IPS-NIHi11 (cell line): ENCODE measurements at regions not wholly inside any gene's neighbourhood (a gene's known extent, or its start where the extent isn't known, plus 50 kb on each side); places are given as distances from the start of the nearest gene placed in this dataset.
A peak's percentile ranks its signal among the peaks of the same experiment; 100 is the strongest.

Experiments
- DNase-seq: peaks from one replicate; pipeline ENCODE4 v3.0.0; 2012; ENCODE audit warnings: mixed read lengths, low spot score

- no peak for DNase-seq
Observed at GRCh38 chr18:78071166-78071710, 821.6 kb downstream of the GALR1 start.

DNA sequence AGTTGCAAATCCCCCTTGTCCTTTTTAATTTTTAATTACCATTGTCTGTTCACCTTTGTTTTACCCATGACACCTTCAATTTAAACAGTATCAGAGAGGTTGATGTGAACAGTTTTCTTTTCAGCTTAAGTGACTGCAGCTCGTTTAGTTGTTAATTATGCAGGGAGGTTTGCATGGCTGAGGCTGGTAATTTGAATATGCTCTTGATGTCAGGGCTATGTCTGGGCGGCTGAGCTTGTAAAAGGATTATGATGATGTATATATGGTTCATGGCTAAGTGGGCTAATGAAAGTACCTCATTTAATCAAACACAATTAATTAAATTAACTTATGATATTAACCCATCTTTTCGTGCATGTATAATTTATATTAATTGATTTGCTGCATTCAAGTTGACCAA, 822.1 kb downstream of the GALR1 start:
- no peak for DNase-seq

GRCh38 chr18:78072375-78072774, 822.7 kb downstream of the GALR1 start:
- no peak for DNase-seq

DNA sequence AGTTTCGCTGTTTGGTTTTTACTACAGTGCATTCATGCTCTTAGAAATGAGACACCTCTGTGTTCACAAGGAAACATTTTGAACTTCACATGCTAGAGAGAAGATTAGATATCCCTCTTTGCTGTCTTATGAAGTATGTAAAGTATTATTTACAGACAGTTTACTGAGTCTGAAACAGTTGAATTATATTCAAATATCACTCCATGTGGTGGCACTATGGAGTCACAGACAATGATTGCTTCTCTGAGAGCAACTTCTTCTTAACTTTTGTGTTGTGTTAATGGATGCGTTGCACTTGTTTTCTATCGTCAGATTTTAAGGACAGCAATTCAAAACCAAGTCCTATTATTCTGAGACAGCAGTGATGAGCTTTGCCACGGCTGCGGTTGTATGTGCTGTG, 823.6 kb downstream of the GALR1 start:
- DNase-seq: no peak

DNA sequence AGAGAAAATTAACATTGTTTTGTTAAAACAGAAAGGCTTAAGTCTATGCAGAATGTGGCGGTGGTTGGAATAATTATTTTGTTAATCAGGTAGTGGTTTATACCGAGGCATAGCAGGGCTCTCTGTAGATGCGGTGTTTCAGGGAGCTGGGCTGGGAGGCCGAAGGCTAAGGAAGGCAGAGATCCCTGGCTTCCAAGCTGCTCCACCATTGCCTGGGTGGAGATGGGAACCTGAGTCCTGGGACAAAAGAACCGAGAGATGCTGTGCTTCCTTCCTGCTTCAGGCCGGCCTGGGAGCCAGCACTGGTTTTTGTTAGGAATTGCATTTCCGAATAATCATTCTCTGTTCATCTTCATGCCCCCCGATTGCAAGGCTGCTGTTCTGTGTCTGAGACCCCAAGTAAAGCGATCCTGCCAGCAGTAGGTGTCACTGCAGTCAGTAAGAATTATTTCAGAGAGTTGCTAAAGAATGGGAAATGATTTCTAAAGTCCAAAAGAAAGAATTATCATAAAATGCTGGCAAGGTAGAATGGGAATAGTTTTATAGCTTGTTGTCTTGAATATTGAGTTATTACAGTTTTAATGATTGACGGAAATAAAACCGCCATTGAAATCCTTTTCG, 824.9 kb downstream of the GALR1 start:
- DNase-seq: no peak

DNA sequence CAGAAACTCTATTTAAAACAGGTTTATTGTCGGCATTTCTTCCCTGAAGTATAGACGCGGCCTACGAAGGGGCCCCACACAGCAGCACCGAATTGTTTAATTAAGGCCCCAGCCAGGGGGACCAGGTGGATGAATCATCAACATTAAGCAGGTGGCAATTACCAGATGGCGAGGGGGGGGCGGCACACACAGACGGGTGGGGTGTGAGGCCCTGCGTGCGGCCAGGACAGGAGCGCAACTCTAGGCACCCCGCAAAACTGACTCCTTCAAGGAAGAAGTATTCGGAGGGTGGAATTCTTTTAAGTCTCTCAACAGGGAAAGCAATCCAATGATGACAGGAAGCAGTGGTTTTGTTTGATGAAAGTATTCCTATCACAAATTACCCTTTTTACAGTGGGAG, 830.4 kb downstream of the GALR1 start:
- DNase-seq: no peak

DNA sequence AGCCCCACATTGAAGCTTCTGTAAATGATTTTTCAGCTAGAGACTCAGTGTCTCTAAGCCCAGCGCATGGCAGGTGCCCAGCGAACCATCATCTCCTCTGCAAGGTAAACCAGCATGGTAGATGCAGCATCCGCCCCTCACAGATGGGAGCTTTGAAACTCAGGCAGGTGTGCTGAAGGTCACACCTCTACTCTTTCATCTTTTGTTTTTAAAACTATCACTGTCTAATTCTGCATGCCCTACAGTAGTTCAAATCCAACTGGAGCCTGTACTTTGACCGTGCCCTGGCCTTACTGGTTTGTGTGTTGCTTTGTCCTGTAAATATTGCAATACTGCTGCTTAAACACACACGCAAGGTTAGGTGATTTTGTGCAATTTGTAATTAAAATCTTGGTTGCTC, 831.1 kb downstream of the GALR1 start:
- DNase-seq: no peak

- peak; percentile 31 for DNase-seq
Observed at GRCh38 chr18:78082816-78083215, 833.2 kb downstream of the GALR1 start.

GRCh38 chr18:78085241-78086185, 835.9 kb downstream of the GALR1 start:
- DNase-seq: no peak

DNA sequence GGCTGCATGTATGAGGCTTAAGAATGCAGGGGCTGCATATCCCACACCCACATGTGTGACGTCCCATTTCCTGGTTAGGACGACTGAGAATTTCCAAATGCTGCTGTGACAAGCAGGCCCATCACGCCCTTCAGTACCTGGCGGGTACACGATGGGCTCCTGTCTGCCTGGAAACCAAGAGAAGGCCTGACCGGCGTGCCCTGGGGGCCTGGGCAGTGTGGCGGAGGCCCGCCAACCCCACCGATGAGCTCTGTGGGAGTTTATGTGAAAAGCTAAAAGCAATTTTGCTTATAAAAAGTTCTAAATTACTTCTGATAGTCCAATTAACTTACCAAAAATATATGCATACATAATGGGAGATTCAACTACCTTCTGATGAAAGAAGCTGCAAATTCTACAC, 837.3 kb downstream of the GALR1 start:
- DNase-seq: no peak

GRCh38 chr18:78087338-78087737, 837.7 kb downstream of the GALR1 start:
- no peak for DNase-seq

- no peak for DNase-seq
Observed at GRCh38 chr18:78090584-78090983, 840.9 kb downstream of the GALR1 start.

- no peak for DNase-seq
Observed at GRCh38 chr18:78092901-78093300, 843.3 kb downstream of the GALR1 start.

DNA sequence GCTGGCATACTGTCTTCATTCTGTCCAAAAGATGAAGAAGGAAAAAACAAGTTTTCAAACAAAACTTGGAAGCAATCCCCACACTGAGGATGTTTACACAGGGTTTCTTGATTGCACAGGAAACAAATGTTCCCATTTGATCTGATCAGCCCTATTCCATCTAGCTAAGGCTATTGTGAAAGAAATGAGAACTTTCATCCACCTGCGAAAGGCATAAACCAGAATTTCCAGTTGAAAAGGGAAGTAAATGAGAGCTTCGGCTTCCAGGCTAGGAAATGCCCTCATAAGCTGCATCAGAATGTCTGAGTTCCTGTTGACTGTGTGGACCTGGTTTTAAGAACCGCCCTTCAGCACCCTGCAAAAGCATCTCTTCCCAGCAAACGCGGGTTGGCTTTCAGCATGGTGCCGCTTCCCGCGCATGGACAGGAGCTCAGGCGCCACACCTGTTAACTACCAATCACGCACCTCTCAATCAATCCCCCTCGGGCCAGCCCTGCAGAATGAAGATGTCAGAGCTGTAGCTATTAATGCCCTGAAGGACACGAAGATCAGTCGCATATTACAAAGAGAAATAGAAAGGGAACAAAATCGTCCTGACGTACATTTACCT, 850.4 kb downstream of the GALR1 start:
- DNase-seq: no peak

GRCh38 chr18:78101091-78101490, 851.4 kb downstream of the GALR1 start:
- no peak for DNase-seq

- no peak for DNase-seq
Observed at GRCh38 chr18:78102135-78102534, 852.5 kb downstream of the GALR1 start.

GRCh38 chr18:78105611-78106010, 856.0 kb downstream of the GALR1 start:
- DNase-seq: no peak

DNA sequence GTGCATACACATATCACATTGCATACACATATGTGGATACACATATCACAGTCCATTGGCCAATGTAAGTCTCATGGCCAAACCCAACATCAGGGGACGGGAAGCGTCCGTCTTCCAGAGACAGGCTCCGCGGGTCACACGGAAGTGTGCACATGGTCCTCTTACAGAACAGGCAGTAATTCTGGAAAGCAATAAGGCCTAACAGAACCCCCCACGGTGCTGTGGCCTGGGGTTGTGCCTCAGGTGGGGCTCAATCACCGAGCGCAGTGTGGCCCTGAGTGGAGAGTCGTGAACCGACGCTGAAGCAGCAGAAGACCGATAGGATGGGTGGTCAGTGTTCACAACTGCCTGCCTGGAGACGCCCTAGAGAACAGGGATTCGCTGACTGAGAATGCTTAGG, 857.3 kb downstream of the GALR1 start:
- no peak for DNase-seq

DNA sequence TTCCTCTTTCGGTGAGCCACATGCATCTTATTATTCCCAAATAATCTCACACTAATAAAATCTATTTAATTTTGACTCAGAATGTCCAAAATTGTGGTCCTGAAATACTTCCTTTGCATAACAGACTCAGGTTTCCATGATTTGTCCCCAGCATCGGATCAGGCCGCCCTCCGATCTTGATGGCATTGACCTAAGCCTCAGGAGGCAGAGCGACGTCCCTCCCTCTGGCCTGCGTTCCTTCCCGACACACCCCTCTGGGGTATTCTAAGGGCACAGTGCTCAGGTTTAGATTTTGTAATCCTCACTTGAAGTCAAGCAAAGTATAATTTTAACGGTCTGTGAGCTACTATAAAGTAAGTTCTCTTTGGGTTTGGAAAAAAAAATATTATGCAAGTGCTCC, 857.7 kb downstream of the GALR1 start:
- no peak for DNase-seq

DNA sequence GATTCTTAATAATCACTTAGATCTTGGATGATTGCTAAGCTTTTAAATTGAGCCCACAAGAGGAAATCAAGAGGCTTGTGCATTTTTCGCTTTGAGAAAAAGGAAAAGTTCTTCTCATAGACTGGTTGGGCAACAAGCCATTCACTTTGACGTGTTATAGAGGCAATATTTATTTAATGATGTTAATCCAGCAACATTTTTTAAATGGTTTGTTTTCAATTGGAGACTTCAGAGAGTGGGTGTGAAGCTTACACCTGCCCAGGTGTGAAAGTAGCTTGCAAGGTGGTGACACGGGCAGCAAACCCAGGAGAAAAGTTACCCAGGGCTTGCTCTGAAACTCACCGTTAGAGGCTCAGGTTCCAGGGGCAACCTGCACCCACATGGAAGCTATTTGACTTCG, 858.9 kb downstream of the GALR1 start:
- no peak for DNase-seq

- no peak for DNase-seq
Observed at GRCh38 chr18:78113136-78113939, 863.7 kb downstream of the GALR1 start.

DNA sequence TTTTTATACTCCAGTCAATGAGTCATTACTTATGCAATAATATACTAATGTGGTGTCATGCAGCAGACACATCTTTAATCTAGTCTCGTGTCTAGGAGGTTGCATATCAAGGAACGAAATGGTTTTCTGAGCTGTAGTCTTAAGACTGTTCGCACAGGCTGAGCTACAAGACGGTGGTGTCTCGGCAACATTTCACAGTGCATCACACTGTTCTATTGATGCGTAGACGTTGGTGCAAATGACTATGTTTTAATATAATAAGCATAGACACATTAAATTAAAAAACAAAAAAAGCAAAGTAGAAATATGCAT, 864.2 kb downstream of the GALR1 start:
- no peak for DNase-seq
